PC-3 (cell line): ENCODE measurements at regions not wholly inside any gene's neighbourhood (a gene's known extent, or its start where the extent isn't known, plus 50 kb on each side); places are given as distances from the start of the nearest gene placed in this dataset.

Experiments used
- CTCF ChIP-seq: fragments of 300-600 bp; sonication (generic); conservative IDR thresholded peaks from 2 replicates; pipeline ENCODE4 v1.5.1; 2017; ENCODE audit warnings: antibody characterized with exemption, low read depth, mild to moderate bottlenecking, low read length
- EZH2 ChIP-seq: fragments of 300-600 bp; sonication (generic); IDR thresholded peaks from one replicate; pipeline ENCODE4 v1.6.1; 2017; ENCODE audit warnings: antibody characterized with exemption, mild to moderate bottlenecking, low read length; ENCODE audit not compliant: unreplicated experiment

- TF ChIP-seq EZH2 (no peak), CTCF (no peak)
Measured at GRCh38 chr5:123966781-123967180, 454.8 kb downstream of the CSNK1G3 start.
